Endothelial cell (in vitro differentiated cells): ENCODE measurements at regions not wholly inside any gene's neighbourhood (a gene's known extent, or its start where the extent isn't known, plus 50 kb on each side); places are given as distances from the start of the nearest gene placed in this dataset.

Source experiments
- DNase-seq: peaks from one replicate; pipeline ENCODE4 v3.0.0; 2021; ENCODE audit warnings: low spot score
- H3K27ac Mint-ChIP-seq: one replicate; pipeline ENCODE4 v1.8.0; 2021; ENCODE audit warnings: mixed read lengths, inconsistent platforms; ENCODE audit not compliant: unreplicated experiment
- H3K27me3 Mint-ChIP-seq: one replicate; pipeline ENCODE4 v1.8.0; 2021; ENCODE audit warnings: mild to moderate bottlenecking, moderate library complexity, mixed read lengths, inconsistent platforms; ENCODE audit not compliant: unreplicated experiment
- H3K36me3 Mint-ChIP-seq: one replicate; pipeline ENCODE4 v1.8.0; 2021; ENCODE audit warnings: mild to moderate bottlenecking, low read depth, mixed read lengths, inconsistent platforms; ENCODE audit not compliant: unreplicated experiment
- H3K4me1 Mint-ChIP-seq: one replicate; pipeline ENCODE4 v1.8.0; 2021; ENCODE audit warnings: mild to moderate bottlenecking, mixed read lengths, inconsistent platforms; ENCODE audit not compliant: unreplicated experiment
- H3K4me3 Mint-ChIP-seq: one replicate; pipeline ENCODE4 v1.8.0; 2021; ENCODE audit warnings: mild to moderate bottlenecking, mixed read lengths, inconsistent platforms; ENCODE audit not compliant: unreplicated experiment
- H3K9me3 Mint-ChIP-seq: one replicate; pipeline ENCODE4 v1.8.0; 2021; ENCODE audit warnings: mixed read lengths, inconsistent platforms; ENCODE audit not compliant: unreplicated experiment
- TF ChIP-seq, protein P1 (sequence below): fragments of 200-600 bp; sonication (generic); IDR thresholded peaks from one replicate; pipeline ENCODE4 v1.5.0; 2021; ENCODE audit warnings: antibody characterized with exemption; ENCODE audit not compliant: unreplicated experiment

GRCh38 chr7:52017802-52018679, 701.4 kb upstream of the COBL start:
- DNase-seq: peak; percentile 64
- Mint-ChIP-seq H3K27ac (no peak overlapping the region), H3K9me3 (no peaks in the 10 kb centered on the region), H3K4me3 (no peak overlapping the region), H3K4me1 (no peaks in the 10 kb centered on the region), H3K27me3 (no peaks in the 10 kb centered on the region), H3K36me3 (no peaks in the 10 kb centered on the region)
- TF ChIP-seq, protein P1, sequence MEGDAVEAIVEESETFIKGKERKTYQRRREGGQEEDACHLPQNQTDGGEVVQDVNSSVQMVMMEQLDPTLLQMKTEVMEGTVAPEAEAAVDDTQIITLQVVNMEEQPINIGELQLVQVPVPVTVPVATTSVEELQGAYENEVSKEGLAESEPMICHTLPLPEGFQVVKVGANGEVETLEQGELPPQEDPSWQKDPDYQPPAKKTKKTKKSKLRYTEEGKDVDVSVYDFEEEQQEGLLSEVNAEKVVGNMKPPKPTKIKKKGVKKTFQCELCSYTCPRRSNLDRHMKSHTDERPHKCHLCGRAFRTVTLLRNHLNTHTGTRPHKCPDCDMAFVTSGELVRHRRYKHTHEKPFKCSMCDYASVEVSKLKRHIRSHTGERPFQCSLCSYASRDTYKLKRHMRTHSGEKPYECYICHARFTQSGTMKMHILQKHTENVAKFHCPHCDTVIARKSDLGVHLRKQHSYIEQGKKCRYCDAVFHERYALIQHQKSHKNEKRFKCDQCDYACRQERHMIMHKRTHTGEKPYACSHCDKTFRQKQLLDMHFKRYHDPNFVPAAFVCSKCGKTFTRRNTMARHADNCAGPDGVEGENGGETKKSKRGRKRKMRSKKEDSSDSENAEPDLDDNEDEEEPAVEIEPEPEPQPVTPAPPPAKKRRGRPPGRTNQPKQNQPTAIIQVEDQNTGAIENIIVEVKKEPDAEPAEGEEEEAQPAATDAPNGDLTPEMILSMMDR: peak; percentile 82

DNA sequence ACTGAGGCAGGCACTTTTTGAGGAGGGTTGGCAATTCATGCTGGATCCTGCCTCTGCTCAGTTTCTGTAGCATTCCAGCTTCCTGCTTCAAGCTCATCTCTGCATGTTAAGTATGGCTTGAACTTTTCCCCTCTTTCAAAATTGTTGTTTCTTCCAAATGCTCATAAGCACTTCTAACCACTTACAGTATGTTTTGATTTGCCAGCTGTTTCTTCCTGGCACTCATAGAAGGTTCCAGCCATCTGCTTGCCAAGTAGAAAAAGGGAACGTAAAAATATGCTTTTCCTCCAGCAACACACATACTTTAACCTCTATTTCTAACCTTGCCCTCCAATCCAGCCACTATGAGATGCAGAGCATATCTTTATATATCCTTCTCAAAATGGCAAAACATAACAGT, 692.6 kb upstream of the COBL start:
- Mint-ChIP-seq H3K9me3 (no peaks in the 10 kb centered on the region), H3K27me3 (peaks cover 4% of the 10 kb centered on the region), H3K27ac (no peak overlapping the region), H3K4me1 (peaks cover 6% of the 10 kb centered on the region), H3K4me3 (no peak overlapping the region), H3K36me3 (no peaks in the 10 kb centered on the region)
- TF ChIP-seq, protein P1: no peak
- DNase-seq: no peak

- Mint-ChIP-seq H3K4me1 (peaks cover 6% of the 10 kb centered on the region), H3K9me3 (no peaks in the 10 kb centered on the region), H3K27ac (no peak overlapping the region), H3K36me3 (no peaks in the 10 kb centered on the region), H3K27me3 (peaks cover 3% of the 10 kb centered on the region), H3K4me3 (no peak overlapping the region)
- TF ChIP-seq, protein P1: no peak
- no peak for DNase-seq
Observed at GRCh38 chr7:52006674-52007073, 690.1 kb upstream of the COBL start.

DNA sequence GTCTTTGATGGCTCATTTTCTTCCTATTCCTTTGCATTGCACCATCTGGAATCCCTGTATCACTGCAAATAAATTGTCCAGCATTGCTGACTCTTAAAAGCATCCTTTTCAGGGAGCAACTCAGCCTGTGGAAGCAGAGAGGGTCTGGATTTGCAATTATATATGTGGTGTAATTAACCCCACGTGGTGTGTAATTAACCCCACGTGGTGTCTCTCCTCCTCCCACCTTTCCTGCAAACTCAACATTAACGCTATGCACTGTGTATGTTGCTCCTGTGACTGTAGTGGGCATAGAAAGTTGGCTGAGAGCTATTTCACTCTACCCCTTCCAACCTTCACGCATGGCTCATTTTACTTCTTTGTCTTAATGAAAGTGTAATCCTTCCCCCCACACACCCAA, 689.0 kb upstream of the COBL start:
- H3K27ac Mint-ChIP-seq: no peak overlapping the region
- DNase-seq: no peak
- no peak overlapping the region for H3K4me3 Mint-ChIP-seq
- TF ChIP-seq, protein P1: no peak
- no peaks in the 10 kb centered on the region for H3K9me3 Mint-ChIP-seq
- H3K4me1 Mint-ChIP-seq: peaks cover 6% of the 10 kb centered on the region
- no peaks in the 10 kb centered on the region for H3K36me3 Mint-ChIP-seq
- peaks cover under 1% of the 10 kb centered on the region for H3K27me3 Mint-ChIP-seq

- no peaks in the 10 kb centered on the region for H3K9me3 Mint-ChIP-seq
- no peaks in the 10 kb centered on the region for H3K4me1 Mint-ChIP-seq
- no peaks in the 10 kb centered on the region for H3K36me3 Mint-ChIP-seq
- TF ChIP-seq, protein P1: no peak
- DNase-seq: no peak
- H3K27me3 Mint-ChIP-seq: no peaks in the 10 kb centered on the region
- no peak overlapping the region for H3K27ac Mint-ChIP-seq
- H3K4me3 Mint-ChIP-seq: no peak overlapping the region
Observed at GRCh38 chr7:51995596-51996179, 679.1 kb upstream of the COBL start.
